ENCODE measurements at regions not wholly inside any gene's neighbourhood (a gene's known extent, or its start where the extent isn't known, plus 50 kb on each side); places are given as distances from the start of the nearest gene placed in this dataset.

DNA sequence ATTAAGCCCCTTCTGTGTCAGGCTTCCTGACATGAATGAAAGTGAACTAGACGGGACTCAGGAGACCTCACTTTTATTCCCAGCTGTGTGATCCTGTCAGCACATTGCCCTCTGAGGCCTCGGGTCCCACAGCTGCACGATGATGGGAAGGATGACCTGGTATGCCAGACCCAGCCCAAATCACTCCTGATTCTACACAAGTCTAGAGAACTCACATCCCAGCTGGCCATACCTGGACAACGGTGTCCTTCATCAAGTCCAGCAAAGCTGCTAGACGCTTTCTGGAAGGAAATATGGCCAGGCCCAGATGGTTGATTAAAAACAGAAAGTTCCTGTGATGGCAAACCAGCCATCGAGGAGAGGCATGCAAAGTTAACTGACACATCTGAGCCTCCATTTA lies 118.0 kb upstream of the FSTL4 start (continued):
- TF ChIP-seq EZH2 (IDR thresholded peaks at IDR 0.05; ENCODE audit: low read depth, low read length, severe bottlenecking) = no peak

DNA sequence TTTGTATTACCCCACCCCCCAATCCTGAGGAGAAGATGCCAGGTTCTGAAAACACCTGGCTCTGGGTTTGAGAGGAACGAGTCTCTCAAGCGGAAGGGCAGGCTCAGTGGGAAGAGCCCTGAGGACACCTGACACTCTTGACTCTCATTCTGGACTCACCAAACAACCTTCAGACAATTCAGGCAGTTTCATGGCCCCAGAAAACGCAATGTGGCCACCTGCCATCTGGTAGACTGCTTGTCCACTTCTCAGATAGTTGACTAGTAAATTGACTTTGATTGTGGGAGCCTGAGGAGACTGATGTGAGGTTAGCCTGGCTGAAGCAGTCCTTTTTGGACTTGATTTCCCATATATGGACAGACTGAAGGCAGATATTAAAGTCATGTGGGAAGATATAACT lies 117.5 kb upstream of the FSTL4 start:
- H4K5ac ChIP-seq (ENCODE audit: insufficient read length, low read depth, low read length) = no peak overlapping the region
- no peak overlapping the region for H3K18ac ChIP-seq (ENCODE audit: extremely low read depth, low read length)
- no peak for TF ChIP-seq EZH2 (IDR thresholded peaks at IDR 0.05; ENCODE audit: low read depth, low read length, severe bottlenecking)
- TF ChIP-seq YY1 (IDR thresholded peaks at IDR 0.05; ENCODE audit: low read depth, low read length) = no peak
- TF ChIP-seq EP300 (IDR thresholded peaks at IDR 0.05; ENCODE audit: borderline replicate concordance in 1 of 2, low read depth in 2 of 2, low read length in 2 of 2) = no peak
- no peak for TF ChIP-seq POLR2AphosphoS5 (IDR thresholded peaks at IDR 0.05; ENCODE audit: low read depth, low read length)
- no peak for TF ChIP-seq FOSL1 (IDR thresholded peaks at IDR 0.05; ENCODE audit: insufficient read depth, low read depth, low read length)
- TF ChIP-seq KDM5A (IDR thresholded peaks at IDR 0.05; ENCODE audit: low read length) = no peak
- TF ChIP-seq BRCA1 (IDR thresholded peaks at IDR 0.05; ENCODE audit: low read depth, low read length) = no peak
- TF ChIP-seq, protein P1, sequence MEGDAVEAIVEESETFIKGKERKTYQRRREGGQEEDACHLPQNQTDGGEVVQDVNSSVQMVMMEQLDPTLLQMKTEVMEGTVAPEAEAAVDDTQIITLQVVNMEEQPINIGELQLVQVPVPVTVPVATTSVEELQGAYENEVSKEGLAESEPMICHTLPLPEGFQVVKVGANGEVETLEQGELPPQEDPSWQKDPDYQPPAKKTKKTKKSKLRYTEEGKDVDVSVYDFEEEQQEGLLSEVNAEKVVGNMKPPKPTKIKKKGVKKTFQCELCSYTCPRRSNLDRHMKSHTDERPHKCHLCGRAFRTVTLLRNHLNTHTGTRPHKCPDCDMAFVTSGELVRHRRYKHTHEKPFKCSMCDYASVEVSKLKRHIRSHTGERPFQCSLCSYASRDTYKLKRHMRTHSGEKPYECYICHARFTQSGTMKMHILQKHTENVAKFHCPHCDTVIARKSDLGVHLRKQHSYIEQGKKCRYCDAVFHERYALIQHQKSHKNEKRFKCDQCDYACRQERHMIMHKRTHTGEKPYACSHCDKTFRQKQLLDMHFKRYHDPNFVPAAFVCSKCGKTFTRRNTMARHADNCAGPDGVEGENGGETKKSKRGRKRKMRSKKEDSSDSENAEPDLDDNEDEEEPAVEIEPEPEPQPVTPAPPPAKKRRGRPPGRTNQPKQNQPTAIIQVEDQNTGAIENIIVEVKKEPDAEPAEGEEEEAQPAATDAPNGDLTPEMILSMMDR (IDR thresholded peaks at IDR 0.05; ENCODE audit: control extremely low read depth in 1 of 3, insufficient read depth in 1 of 3, low read depth in 1 of 3, low read length in 3 of 3) = no peak
- no peak for TF ChIP-seq BCL11A (IDR thresholded peaks at IDR 0.05; ENCODE audit: low read depth in 2 of 2, low read length in 2 of 2)
- TF ChIP-seq CREB1 (IDR thresholded peaks at IDR 0.05) = no peak

More for the DNA sequence above, 117.5 kb upstream of the FSTL4 start:
- Histone ChIP-seq H2BK15ac (ENCODE audit: low read length) (no peak overlapping the region), H3K9ac (replicated peaks in 1 of 4; ENCODE audit: extremely low read depth in 1 of 4, low read depth in 3 of 4, low read length in 3 of 4) (no peak overlapping the region), H4K20me1 (replicated peaks in 1 of 2; ENCODE audit: control insufficient read depth in 1 of 2, insufficient read depth in 2 of 2, low read length in 2 of 2) (no peaks in the 10 kb centered on the region), H3K79me2 (ENCODE audit: control insufficient read depth in 1 of 2, insufficient read depth in 2 of 2, low read length in 2 of 2) (no peaks in the 10 kb centered on the region), H2BK120ac (replicated peaks; ENCODE audit: low read depth, low read length) (no peak overlapping the region), H3K23me2 (ENCODE audit: low read depth, low read length) (no peaks in the 10 kb centered on the region), H2AK5ac (ENCODE audit: low read depth, low read length) (no peak overlapping the region), H3K56ac (replicated peaks; ENCODE audit: insufficient read length, low read depth, low read length) (no peak overlapping the region), H2BK12ac (ENCODE audit: low read depth, low read length) (no peak overlapping the region), H3K23ac (ENCODE audit: insufficient read length) (no peak overlapping the region), H3K4me3 (ENCODE audit: extremely low read depth in 1 of 4, insufficient read depth in 2 of 4, low read depth in 3 of 4, low read length in 4 of 4) (no peak overlapping the region), H4K8ac (ENCODE audit: extremely low read depth, insufficient read depth, low read length) (no peak overlapping the region), H2BK20ac (ENCODE audit: low read length) (no peak overlapping the region), H3K79me1 (ENCODE audit: low read depth, low read length) (no peaks in the 10 kb centered on the region), H3K4me2 (ENCODE audit: insufficient read depth in 1 of 2, low read depth in 2 of 2, low read length in 2 of 2) (no peak overlapping the region), H2BK5ac (ENCODE audit: low read depth, low read length) (no peak overlapping the region), H3K27me3 (replicated peaks in 1 of 4; ENCODE audit: control insufficient read depth in 3 of 4, extremely low read depth in 1 of 4, insufficient read depth in 3 of 4, low read length in 3 of 4) (no peaks in the 10 kb centered on the region), H2AFZ (ENCODE audit: low read length) (no peak overlapping the region), H3K4me1 (replicated peaks in 1 of 4; ENCODE audit: control insufficient read depth in 3 of 4, insufficient read depth in 4 of 4, low read length in 3 of 4) (no peaks in the 10 kb centered on the region), H3K27ac (ENCODE audit: low read depth, low read length) (no peak overlapping the region), H3K4ac (replicated peaks; ENCODE audit: insufficient read length, low read depth, low read length) (no peak overlapping the region), H3K36me3 (ENCODE audit: control insufficient read depth in 2 of 4, insufficient read depth in 4 of 4, low read length in 3 of 4) (no peaks in the 10 kb centered on the region), H3K9me3 (ENCODE audit: insufficient read depth in 2 of 2, low read depth in 1 of 2, low read length in 1 of 2) (peaks cover 0 to 8% of the 10 kb centered on the region in 2 experiments; a peak in 1 of 4 replicates), H4K91ac (replicated peaks; ENCODE audit: insufficient read length, low read length) (no peak overlapping the region), H3K14ac (ENCODE audit: insufficient read length) (no peak overlapping the region)
- 89% methylated on average over 3 of the region's 3 CpGs; no CpG with 5 or more reads in 1 of the 2 experiments for WGBS, 2 experiments (ENCODE audit: extremely low coverage in 1 of 2, insufficient coverage in 1 of 2, insufficient read length in 1 of 2, insufficient replicate concordance in 2 of 2, low coverage in 1 of 2, low lambda C conversion rate in 2 of 2, missing lambda C conversion rate in 1 of 2)
- POLR2A ChIA-PET (ENCODE audit: partially characterized antibody) = no interaction called here
- no peak for FAIRE-seq
- CTCF ChIA-PET (ENCODE audit: partially characterized antibody) = no interaction called here
- DNase-seq (ENCODE audit: low read depth in 1 of 2, low spot score in 2 of 2) = no peak
